Hepatocyte (in vitro differentiated cells): ENCODE measurements at regions not wholly inside any gene's neighbourhood (a gene's known extent, or its start where the extent isn't known, plus 50 kb on each side); places are given as distances from the start of the nearest gene placed in this dataset.
"Not testable (repeated sequence)": the region's sequence is repeated elsewhere in the genome, so short reads cannot be mapped to it uniquely, and the experiment has no call there.

Source experiments
- EZH2 ChIP-seq: fragments of 200-600 bp; sonication (generic); IDR thresholded peaks from 2 replicates; pipeline ENCODE4 v1.6.1; 2016; ENCODE audit warnings: antibody characterized with exemption, mild to moderate bottlenecking, borderline replicate concordance
- TF ChIP-seq, protein P1 (sequence below): fragments of 200-600 bp; sonication (generic); IDR thresholded peaks from 2 replicates; pipeline ENCODE4 v1.5.1; 2016; ENCODE audit warnings: antibody characterized with exemption, mild to moderate bottlenecking; ENCODE audit not compliant: poor library complexity

DNA sequence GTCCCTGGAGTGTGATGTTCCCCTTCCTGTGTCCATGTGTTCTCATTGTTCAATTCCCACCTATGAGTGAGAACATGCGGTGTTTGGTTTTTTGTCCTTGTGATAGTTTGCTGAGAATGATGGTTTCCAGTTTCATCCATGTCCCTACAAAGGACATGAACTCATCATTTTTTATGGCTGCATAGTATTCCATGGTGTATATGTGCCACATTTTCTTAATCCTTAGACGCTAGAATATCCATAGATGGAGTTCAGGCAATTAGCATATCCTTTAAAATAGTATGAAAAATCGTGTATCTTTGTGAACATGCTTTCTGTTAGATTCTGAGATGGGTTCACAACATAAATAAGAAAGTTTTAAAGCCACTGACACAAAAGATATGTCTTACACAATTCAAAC lies 190.4 kb upstream of the TENT5A start:
- TF ChIP-seq, protein P1, sequence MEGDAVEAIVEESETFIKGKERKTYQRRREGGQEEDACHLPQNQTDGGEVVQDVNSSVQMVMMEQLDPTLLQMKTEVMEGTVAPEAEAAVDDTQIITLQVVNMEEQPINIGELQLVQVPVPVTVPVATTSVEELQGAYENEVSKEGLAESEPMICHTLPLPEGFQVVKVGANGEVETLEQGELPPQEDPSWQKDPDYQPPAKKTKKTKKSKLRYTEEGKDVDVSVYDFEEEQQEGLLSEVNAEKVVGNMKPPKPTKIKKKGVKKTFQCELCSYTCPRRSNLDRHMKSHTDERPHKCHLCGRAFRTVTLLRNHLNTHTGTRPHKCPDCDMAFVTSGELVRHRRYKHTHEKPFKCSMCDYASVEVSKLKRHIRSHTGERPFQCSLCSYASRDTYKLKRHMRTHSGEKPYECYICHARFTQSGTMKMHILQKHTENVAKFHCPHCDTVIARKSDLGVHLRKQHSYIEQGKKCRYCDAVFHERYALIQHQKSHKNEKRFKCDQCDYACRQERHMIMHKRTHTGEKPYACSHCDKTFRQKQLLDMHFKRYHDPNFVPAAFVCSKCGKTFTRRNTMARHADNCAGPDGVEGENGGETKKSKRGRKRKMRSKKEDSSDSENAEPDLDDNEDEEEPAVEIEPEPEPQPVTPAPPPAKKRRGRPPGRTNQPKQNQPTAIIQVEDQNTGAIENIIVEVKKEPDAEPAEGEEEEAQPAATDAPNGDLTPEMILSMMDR: not testable (repeated sequence)
- TF ChIP-seq EZH2: not testable (repeated sequence)
